DLD1 (cell line): ENCODE measurements at regions not wholly inside any gene's neighbourhood (a gene's known extent, or its start where the extent isn't known, plus 50 kb on each side); places are given as distances from the start of the nearest gene placed in this dataset.
"Not testable (repeated sequence)": the region's sequence is repeated elsewhere in the genome, so short reads cannot be mapped to it uniquely, and the experiment has no call there.

Experiments
- in situ Hi-C: cut with HindIII; loops from 2 replicates; pipeline ENCODE4 v1.10.0; 2017; ENCODE audit warnings: low sequenced_read_pairs

DNA sequence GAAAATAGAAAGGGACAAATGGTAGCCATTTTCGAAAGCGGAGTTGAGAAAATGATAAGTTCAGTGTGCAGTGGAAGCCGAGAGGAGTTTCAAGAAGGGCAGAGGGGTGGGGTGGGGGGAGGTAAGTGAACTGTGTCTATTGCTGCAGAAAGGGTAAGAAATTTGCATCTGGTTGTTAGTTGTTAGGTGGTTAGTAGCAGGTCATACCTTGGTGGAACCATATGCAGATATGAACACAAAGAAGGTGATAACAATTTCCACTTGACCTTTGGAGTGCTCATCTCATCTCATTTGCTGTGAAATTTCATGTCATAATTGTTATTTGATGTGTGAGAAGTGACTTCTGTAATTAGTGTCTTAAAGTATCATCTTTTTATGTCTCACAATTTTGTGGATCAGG lies 288.2 kb downstream of the QKI start:
- in situ Hi-C loops, result no loop called here

DNA sequence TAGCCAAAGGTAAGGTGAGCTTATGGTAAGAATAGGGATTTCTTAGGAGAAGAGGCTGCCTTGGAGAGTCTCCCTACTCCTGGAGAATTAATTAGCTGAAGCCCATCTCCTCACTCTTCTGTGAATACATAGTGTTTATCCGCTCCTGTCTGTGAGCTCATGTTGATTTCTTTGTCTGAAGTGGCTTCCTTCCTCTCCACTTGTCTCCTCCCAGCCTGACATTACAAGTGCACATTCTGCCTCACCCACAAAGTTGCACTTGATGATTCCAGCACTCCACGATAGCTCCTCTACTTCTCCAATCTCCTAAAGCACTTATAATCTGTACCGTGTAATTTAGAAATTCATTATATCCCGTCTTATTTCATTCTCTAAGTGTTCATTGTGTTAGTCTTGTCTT lies 287.2 kb downstream of the QKI start:
- in situ Hi-C loops, result no loop called here

- in situ Hi-C loops, result no loop called here
Measured at GRCh38 chr6:163698086-163698485, 283.6 kb downstream of the QKI start.

GRCh38 chr6:163696311-163696710 lies 281.8 kb downstream of the QKI start:
- in situ Hi-C loops, result not testable (repeated sequence)

GRCh38 chr6:163695414-163695864 lies 280.9 kb downstream of the QKI start:
- in situ Hi-C loops, result no loop called here

- in situ Hi-C loops, result no loop called here
Measured at GRCh38 chr6:163694988-163695398, 280.5 kb downstream of the QKI start.

DNA sequence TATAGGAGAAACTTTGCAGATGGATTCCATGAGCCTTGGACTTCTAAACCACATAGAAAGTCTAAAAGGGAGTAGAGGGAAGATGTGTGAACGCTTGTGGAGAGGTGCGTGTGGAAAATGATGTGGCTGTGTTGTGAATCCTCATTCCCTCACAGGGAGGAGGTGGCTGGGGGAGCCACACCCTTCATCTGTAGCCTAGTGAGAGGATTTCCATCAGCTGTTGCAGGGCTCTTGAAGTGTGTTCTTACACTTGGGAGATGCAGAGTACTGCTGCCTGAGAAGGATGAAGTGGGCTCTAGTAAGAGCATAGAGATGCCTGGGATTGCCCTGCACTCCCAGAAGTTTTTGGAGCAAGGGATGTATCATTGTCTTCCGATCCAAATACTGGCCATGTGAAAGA lies 279.6 kb downstream of the QKI start:
- in situ Hi-C loops, result no loop called here

DNA sequence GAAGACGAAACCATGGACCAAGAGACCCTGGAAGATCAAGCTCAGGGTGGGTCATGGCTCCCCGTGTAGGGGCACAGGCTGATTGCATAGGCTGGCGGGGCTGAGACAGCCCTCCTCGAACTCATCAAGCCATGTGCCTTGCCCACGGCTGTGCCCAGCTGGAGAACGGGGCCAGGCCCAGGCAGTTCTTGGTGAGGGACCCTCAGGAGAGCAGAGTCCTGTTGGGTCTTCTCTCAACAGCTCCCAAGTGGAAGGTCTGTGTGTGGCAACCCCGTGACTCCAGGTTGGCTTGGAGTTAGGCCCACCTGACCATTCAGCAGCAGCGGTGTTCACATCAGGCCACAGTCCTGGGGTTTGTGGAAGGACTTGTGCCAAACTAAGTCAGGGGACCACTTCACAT lies 276.5 kb downstream of the QKI start:
- in situ Hi-C loops, result no loop called here

- in situ Hi-C loops, result no loop called here
Measured at GRCh38 chr6:163688739-163689362, 274.3 kb downstream of the QKI start.

DNA sequence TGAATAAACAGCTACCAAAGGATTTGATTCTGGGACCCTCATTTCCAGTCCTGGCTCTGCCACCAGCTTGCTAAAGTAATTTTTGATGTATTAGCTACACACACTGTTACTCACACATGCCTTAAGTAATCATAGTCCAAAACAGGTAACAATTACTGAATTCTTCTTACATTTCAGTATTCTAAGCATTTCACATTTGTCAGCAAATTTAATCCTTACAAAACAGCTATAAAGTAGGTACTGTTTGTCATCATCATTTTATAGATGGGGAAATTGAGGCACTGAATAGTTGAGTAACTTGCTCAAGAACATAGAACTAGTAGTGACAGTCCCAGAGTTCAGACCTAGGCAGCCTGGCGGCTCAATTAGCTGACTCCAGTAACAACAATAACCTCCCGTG lies 272.6 kb downstream of the QKI start:
- in situ Hi-C loops, result no loop called here

DNA sequence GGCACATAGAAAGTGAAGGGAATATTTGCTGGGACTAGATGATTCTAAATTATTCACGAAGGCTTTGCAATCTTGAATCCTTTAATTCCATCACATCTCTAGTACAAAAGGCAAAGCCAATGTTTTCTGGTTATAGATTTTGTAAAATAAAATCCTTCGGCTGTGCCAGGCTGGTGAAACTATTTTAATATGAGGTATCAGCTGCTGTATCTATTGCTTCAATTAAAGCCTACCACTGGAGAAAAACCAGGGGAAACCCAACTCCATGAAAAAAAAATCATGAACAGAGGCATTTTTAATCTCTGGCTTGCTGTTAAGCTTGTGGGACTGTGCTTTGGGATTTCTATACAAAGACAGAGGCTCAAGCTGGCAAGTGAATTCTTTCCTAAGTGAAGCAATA lies 271.8 kb downstream of the QKI start:
- in situ Hi-C loops, result no loop called here

DNA sequence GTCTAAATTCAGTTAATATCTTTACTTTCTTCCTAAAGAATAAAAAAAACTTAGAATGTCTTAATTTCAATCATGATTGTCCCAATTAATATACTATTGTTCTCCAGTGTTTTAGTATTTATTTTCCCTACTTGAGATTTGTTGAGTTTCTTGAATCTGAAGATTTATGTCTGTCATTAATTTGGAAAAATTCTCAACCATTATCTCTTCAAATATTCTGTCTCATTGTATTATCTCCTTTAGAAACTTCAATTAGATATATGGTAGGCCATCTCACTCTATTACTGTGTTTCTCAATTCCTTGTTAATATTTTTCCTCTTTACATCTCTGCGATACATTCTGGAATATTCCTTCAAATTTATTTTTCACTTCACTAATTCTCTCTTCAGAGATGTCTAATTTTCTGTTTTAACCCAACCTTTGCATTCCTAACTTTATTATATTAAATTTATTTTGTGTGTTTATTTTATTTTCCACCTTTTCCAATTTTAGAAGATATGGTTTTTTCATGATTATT lies 268.6 kb downstream of the QKI start:
- in situ Hi-C loops, result no loop called here

DNA sequence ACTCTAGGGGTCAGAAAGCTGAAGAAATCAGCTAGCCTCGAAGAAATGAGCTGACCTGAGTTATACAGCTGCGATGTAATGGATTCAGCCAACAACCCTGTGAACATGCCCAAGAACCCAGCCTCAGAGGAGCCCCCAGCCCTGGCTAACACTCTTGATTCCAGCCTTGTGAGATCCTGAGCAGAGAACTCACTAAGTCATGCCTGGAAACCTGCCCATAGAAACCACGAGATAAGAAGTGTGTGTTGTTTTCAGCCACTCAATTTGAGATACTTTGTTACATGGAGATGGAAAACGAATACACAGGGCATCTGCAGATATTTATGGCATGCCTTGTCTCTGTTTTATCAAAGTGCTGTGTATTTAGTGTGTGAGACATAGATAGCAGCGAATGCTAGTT lies 265.2 kb downstream of the QKI start:
- in situ Hi-C loops, result no loop called here

DNA sequence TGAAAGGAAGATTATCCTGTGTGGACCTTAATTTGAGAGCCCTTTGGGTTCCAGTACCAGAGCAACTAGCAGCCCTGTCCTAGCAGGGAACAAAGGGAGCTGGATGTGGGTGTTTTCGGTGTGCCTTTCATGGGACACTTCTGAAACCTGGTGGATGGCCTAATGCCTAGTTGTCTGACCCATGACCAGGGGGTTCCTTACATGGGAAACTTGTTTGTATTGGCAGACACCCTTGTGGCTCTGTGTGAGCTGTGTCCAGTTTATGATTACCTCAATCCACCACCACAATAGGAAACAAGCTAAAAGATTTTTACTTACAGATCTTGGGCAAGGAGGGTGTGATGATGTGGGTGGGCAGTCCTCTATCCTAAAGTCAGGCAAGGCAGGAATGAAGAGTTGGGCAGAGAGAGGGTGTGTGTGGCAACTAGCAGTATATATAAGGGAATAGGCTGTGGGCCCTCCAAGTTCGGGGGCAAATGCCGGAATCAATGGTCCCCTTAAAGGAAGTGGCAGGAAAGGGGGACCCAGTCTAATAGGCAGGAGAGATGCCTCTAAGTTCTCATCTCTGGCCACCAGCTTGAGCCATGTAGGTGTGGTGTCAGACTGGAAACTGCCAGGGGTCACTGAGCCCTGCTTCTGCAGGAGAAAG lies 264.6 kb downstream of the QKI start:
- in situ Hi-C loops, result no loop called here

DNA sequence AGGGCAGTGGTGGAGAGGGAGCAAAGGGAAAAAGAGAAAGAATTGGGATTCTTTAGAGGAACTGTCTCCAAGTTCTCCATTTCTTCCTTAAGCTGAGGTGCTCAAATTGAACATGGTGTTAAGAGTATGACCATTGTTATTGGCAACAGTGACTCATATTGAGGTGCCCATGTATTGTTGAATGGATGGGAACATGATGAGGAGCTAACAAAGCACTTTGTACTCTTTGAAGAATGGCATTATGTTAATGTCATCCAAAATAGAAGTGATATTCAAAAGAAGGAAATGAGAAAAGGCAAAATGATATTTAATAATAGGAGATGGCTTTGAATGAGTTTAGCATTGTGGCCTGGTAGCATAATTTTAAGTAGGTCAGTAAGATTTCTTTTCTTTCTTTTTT lies 261.1 kb downstream of the QKI start:
- in situ Hi-C loops, result no loop called here

DNA sequence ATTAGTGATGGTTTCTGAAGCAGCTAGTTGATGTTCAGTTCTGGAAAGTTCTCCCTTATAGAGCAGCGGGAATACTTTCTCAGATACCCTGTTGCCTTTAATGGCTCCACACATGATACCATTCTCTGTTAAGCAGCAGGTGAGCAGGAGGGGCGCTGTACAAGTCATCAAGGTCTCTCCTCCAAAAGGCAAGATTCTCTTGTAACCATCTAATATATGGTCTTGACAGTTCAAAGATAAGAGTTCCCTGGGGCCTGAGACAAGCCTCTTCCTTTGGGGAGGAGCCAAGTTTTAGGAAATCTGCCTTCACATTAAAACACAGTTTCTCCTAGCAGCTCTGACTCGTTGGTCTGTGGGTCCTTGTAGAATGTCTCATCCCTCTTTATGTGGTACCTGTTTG lies 258.2 kb downstream of the QKI start:
- in situ Hi-C loops, result no loop called here

DNA sequence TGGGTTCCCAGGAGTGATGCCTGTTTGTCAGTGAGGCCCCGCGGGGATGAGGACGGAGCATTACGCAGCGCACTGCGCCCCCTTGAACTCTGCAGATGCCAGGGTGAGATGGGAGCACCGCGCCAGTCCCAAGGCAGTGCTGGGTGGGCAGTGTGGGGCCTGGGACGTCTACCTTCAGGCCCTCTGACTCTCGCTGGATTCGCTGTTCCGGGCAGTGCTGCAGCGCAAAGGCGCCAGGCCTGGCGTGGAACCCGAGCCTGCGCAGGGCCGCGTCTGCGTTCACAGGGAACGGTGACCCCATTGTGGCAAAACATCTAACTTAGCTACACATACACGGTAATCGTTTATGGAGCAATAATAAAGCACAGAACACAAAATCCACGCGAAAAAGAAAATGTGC lies 257.3 kb downstream of the QKI start:
- in situ Hi-C loops, result no loop called here

DNA sequence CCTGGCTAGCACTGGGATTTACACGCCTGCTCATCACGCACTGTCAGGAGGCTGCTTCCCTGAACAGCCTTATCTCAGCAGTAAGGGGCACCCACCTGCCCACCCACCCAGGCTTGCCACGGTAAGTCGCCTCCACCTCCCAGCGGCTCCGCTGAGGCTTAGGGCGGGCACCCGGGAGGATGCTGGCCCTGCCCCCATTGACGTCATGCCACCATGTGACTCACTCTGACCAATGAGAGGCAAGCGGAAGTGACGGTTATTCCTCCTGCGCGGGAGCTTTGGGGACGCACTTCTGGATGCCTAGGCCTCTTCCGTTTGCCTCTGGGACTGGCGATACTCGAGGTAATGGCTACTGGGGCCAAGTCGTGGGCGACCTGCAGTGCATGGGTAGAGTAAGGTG lies 256.8 kb downstream of the QKI start:
- in situ Hi-C loops, result no loop called here

- in situ Hi-C loops, result no loop called here
Measured at GRCh38 chr6:163670336-163670735, 255.8 kb downstream of the QKI start.

DNA sequence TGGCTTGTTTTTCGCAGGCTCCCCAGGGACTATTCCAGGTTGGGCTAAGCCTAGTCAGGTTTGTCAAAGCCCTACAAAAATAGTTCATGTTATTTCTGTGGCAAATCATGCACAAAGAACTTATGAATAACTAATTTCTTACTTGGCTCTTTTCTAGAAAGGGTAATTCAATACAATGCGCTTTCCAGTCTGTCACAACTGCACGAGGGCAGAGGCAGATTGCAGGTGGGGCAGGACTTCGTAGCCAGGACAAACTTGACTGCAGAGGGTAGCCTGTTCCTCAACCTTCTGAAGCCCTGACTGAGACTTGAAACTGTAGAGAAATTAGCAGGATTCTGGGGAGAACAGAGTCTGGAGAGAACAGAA lies 253.5 kb downstream of the QKI start:
- in situ Hi-C loops, result no loop called here

DNA sequence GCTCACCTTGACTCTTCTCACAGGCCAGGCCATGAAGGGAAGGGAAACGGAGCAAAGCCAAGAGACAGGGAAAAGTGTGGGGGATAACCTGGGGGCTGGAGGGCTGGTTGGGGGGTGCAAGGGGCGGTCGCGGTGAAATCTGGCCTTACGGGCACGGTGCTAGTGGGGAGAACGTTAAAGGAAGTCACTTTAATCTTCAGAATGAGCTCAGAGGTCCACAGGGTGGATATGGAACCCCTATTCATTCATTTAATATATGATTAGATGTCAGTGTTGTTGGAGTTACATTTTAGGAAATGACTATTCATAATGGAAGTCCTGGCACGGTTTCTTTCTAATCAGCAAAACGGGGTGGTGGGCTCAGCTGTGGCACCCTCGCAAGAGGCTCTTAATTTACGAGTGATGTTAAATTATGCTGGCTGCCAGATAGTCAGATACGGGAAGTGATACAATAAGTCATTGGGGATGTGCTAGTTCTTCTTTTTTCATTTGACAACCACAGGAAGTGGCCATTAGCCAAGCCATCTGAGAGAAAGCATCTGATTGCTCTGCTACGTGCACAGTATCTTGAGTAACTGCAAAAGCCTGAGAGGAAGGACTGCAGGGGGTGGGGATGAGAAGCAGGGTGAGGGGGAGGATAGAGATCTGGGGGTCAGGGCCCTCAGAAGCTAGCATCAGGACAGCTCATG lies 253.0 kb downstream of the QKI start:
- in situ Hi-C loops, result no loop called here

GRCh38 chr6:163665464-163665863 lies 250.9 kb downstream of the QKI start:
- in situ Hi-C loops, result no loop called here
